ENCODE measurements at regions not wholly inside any gene's neighbourhood (a gene's known extent, or its start where the extent isn't known, plus 50 kb on each side); places are given as distances from the start of the nearest gene placed in this dataset.

DNA sequence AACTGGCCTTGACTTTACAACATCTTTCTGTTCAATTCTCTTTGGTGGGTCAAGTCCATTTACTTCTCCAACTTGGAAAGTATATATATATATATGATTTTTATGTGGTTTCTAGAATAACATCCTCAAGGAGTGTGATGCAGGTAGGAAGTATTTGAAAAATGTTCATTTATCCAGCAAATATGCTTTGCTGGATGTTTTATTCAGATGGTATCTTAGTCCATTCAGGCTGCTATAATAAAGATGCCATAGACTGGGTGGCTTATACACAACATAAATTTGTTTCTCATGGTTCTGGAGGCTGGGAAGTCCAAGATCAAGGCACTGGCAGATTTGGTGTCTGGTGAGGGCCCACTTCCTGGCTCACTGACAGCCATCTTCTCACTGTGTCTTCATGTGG lies 168.7 kb upstream of the RASGRP1 start:
- no peaks in the 10 kb centered on the region for H3K27me3 ChIP-seq (ENCODE audit: insufficient read depth)
- no peak overlapping the region for H2AFZ ChIP-seq (ENCODE audit: low read depth)
- H3K4me2 ChIP-seq: no peak overlapping the region
- H3K9ac ChIP-seq: no peak overlapping the region
- no peaks in the 10 kb centered on the region for H3K36me3 ChIP-seq (replicated peaks in 1 of 2; ENCODE audit: control insufficient read depth in 1 of 2, insufficient read depth in 2 of 2, low read length in 1 of 2)
- H3F3A ChIP-seq (replicated peaks; ENCODE audit: insufficient read depth): peaks cover 5% of the 10 kb centered on the region
- no peaks in the 10 kb centered on the region for H3K4me1 ChIP-seq (ENCODE audit: control insufficient read depth in 1 of 2, insufficient read depth in 2 of 2, low read depth in 1 of 2, low read length in 1 of 2)
- TF ChIP-seq JUND (IDR thresholded peaks at IDR 0.05) (no peak), USF2 (IDR thresholded peaks at IDR 0.05; ENCODE audit: borderline replicate concordance, low read depth, low read length) (no peak), GATA2 (CRISPR knock-in tag; IDR thresholded peaks at IDR 0.05) (no peak), RAD21 (IDR thresholded peaks at IDR 0.05; ENCODE audit: low read length) (no peak), TAF1 (IDR thresholded peaks at IDR 0.05; ENCODE audit: borderline replicate concordance, low read depth, low read length) (no peak), YY1 (IDR thresholded peaks at IDR 0.05; ENCODE audit: low read depth) (no peak), NRF1 (IDR thresholded peaks at IDR 0.05; ENCODE audit: low read depth, low read length) (no peak), NFIC (IDR thresholded peaks at IDR 0.05; ENCODE audit: borderline replicate concordance) (no peak), MEF2A (IDR thresholded peaks at IDR 0.05; ENCODE audit: borderline replicate concordance, low read depth) (no peak), EZH2phosphoT487 (IDR thresholded peaks at IDR 0.05; ENCODE audit: borderline replicate concordance, low read depth) (no peak), RCOR1 (IDR thresholded peaks at IDR 0.05; ENCODE audit: low read length) (no peak), MXI1 (IDR thresholded peaks at IDR 0.05; ENCODE audit: low read depth, low read length) (no peak), FOXM1 (IDR thresholded peaks at IDR 0.05; ENCODE audit: low read depth) (no peak)
- TF ChIP-seq, protein P1, sequence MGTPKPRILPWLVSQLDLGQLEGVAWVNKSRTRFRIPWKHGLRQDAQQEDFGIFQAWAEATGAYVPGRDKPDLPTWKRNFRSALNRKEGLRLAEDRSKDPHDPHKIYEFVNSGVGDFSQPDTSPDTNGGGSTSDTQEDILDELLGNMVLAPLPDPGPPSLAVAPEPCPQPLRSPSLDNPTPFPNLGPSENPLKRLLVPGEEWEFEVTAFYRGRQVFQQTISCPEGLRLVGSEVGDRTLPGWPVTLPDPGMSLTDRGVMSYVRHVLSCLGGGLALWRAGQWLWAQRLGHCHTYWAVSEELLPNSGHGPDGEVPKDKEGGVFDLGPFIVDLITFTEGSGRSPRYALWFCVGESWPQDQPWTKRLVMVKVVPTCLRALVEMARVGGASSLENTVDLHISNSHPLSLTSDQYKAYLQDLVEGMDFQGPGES (IDR thresholded peaks at IDR 0.05; ENCODE audit: low read depth, low read length): no peak
- TF ChIP-seq, protein P2, sequence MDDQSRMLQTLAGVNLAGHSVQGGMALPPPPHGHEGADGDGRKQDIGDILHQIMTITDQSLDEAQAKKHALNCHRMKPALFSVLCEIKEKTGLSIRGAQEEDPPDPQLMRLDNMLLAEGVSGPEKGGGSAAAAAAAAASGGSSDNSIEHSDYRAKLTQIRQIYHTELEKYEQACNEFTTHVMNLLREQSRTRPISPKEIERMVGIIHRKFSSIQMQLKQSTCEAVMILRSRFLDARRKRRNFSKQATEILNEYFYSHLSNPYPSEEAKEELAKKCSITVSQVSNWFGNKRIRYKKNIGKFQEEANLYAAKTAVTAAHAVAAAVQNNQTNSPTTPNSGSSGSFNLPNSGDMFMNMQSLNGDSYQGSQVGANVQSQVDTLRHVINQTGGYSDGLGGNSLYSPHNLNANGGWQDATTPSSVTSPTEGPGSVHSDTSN (IDR thresholded peaks at IDR 0.05): no peak
- TF ChIP-seq, protein P3, sequence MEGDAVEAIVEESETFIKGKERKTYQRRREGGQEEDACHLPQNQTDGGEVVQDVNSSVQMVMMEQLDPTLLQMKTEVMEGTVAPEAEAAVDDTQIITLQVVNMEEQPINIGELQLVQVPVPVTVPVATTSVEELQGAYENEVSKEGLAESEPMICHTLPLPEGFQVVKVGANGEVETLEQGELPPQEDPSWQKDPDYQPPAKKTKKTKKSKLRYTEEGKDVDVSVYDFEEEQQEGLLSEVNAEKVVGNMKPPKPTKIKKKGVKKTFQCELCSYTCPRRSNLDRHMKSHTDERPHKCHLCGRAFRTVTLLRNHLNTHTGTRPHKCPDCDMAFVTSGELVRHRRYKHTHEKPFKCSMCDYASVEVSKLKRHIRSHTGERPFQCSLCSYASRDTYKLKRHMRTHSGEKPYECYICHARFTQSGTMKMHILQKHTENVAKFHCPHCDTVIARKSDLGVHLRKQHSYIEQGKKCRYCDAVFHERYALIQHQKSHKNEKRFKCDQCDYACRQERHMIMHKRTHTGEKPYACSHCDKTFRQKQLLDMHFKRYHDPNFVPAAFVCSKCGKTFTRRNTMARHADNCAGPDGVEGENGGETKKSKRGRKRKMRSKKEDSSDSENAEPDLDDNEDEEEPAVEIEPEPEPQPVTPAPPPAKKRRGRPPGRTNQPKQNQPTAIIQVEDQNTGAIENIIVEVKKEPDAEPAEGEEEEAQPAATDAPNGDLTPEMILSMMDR (IDR thresholded peaks at IDR 0.05): no peak
- peaks cover 8% of the 10 kb centered on the region; the same call in 1 of the 2 replicates for H3K9me3 ChIP-seq
- no peaks in the 10 kb centered on the region for H3K79me2 ChIP-seq (ENCODE audit: insufficient read depth)
- no peaks in the 10 kb centered on the region for H4K20me1 ChIP-seq (ENCODE audit: insufficient read depth)
- ChIA-PET POLR2A (no interaction called here), CTCF (no interaction called here)
- H3K4me3 ChIP-seq (ENCODE audit: low read depth in 2 of 2, low read length in 1 of 2): no peak overlapping the region
- H3K9me2 ChIP-seq: no peaks in the 10 kb centered on the region
- no peak for DNase-seq
- H3K27ac ChIP-seq (ENCODE audit: low read depth in 2 of 2, low read length in 1 of 2): no peak overlapping the region

Data from SK-N-SH (cell line).